PC-9 (cell line): ENCODE measurements at regions not wholly inside any gene's neighbourhood (a gene's known extent, or its start where the extent isn't known, plus 50 kb on each side); places are given as distances from the start of the nearest gene placed in this dataset.

Experiments
- BruUV-seq: library from RNA; stranded (reverse); fragments of 400-500 nt; replicated peaks from 2 replicates; lab custom pipeline; 2021; lab: Mats Ljungman, UMichigan
- CTCF ChIA-PET: fragments of 300-600 bp; sonication (Branson Sonifier 250); formaldehyde crosslinking; loops from one replicate; lab custom pipeline; 2022; ENCODE audit warnings: antibody characterized with exemption; lab: Charles Lee
- POLR2A ChIA-PET: fragments of 300-600 bp; sonication (Branson Sonifier 250); formaldehyde crosslinking; loops from one replicate; lab custom pipeline; 2022; ENCODE audit warnings: antibody characterized with exemption; ENCODE audit not compliant: unreplicated experiment; lab: Charles Lee
- DNase-seq, 2 experiments: peaks; one replicate each; pipeline versions ENCODE4 v3.0.0 to v3.0.0-alpha.2; 2015 to 2022; ENCODE audit warnings: mixed read lengths in 1 of 2
- H2AFZ ChIP-seq: fragments of 200-600 bp; sonication (generic); 2 replicates; pipeline ENCODE4 v1.8.1; 2017; ENCODE audit warnings: antibody characterized with exemption
- H3F3A ChIP-seq: fragments of 200-600 bp; sonication (generic); 2 replicates; pipeline ENCODE4 v1.8.1; 2017; ENCODE audit warnings: antibody characterized with exemption, mild to moderate bottlenecking, low read depth; ENCODE audit not compliant: insufficient read depth
- H3K27ac ChIP-seq: fragments of 200-600 bp; sonication (generic); 2 replicates; pipeline ENCODE4 v1.6.1; 2016; ENCODE audit warnings: mixed run types
- H3K27me3 ChIP-seq: fragments of 200-600 bp; sonication (generic); 2 replicates; pipeline ENCODE4 v1.6.1; 2016; ENCODE audit warnings: low read depth, mixed run types; ENCODE audit not compliant: insufficient read depth
- H3K36me3 ChIP-seq: fragments of 200-600 bp; sonication (generic); 2 replicates; pipeline ENCODE4 v1.6.1; 2016; ENCODE audit warnings: low read depth, mixed run types
- H3K4me1 ChIP-seq: fragments of 200-600 bp; sonication (generic); replicated peaks from 2 replicates; pipeline ENCODE4 v1.6.1; 2016; ENCODE audit warnings: mixed run types; ENCODE audit not compliant: insufficient read depth
- H3K4me2 ChIP-seq: fragments of 200-600 bp; sonication (generic); 2 replicates; pipeline ENCODE4 v1.6.1; 2017; ENCODE audit warnings: mixed run types
- H3K4me3 ChIP-seq: fragments of 200-600 bp; sonication (generic); 2 replicates; pipeline ENCODE4 v1.6.1; 2016; ENCODE audit warnings: mixed run types
- H3K79me2 ChIP-seq: fragments of 200-600 bp; sonication (generic); 2 replicates; pipeline ENCODE4 v1.6.1; 2017; ENCODE audit warnings: low read depth, mixed run types
- H3K9me2 ChIP-seq: fragments of 200-600 bp; sonication (generic); 2 replicates; pipeline ENCODE4 v1.8.1; 2017; ENCODE audit warnings: mild to moderate bottlenecking; ENCODE audit not compliant: insufficient read depth
- H3K9me3 ChIP-seq: fragments of 200-600 bp; sonication (generic); 2 replicates; pipeline ENCODE4 v1.8.1; 2016; ENCODE audit warnings: low read depth; ENCODE audit not compliant: insufficient read depth
- H4K20me1 ChIP-seq: fragments of 200-600 bp; sonication (generic); 2 replicates; pipeline ENCODE4 v1.8.1; 2017; ENCODE audit not compliant: insufficient read depth
- CTCF ChIP-seq: fragments of 200-600 bp; sonication (generic); conservative IDR thresholded peaks from 2 replicates; pipeline ENCODE4 v1.6.1; 2017; ENCODE audit warnings: mixed run types, antibody characterized with exemption, mild to moderate bottlenecking, moderate library complexity
- EZH2 ChIP-seq: fragments of 200-600 bp; sonication (generic); IDR thresholded peaks from 2 replicates; pipeline ENCODE4 v1.8.0; 2017; ENCODE audit warnings: antibody characterized with exemption, low read depth
- intact Hi-C: fragments of 100-400 bp; cut with micrococcal nuclease; formaldehyde crosslinking; loops from one replicate; pipeline ENCODE4 v1.10.0; 2022; ENCODE audit not compliant: unreplicated experiment

DNA sequence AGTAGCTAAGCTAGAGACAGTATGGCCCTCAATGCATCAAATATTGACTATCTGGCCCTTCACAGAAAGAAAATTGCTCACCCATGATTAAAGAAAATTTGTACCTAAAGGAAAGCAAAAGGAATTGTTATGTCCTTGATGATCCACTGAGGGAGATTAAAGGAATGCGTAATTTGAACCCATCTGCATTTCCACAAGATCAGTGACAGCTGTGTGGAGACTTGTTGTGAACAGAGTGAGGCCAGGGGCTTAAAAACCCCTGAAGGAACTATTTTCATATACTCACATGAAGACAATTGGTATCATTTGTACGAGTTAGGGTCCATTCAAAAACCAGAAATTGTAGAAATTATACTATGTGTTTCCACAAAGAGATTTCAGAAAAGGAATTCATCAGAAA is 1908.1 kb upstream of the SEL1L start:
- CTCF ChIA-PET, result no interaction called here
- POLR2A ChIA-PET, result no interaction called here
- Histone ChIP-seq H3K36me3 (no peaks in the 10 kb centered on the region), H3K79me2 (no peaks in the 10 kb centered on the region), H3K27ac (no peak overlapping the region), H3K4me2 (no peak overlapping the region), H3K9me2 (no peaks in the 10 kb centered on the region), H3K4me3 (no peak overlapping the region), H2AFZ (no peak overlapping the region), H4K20me1 (no peaks in the 10 kb centered on the region), H3K9me3 (no peaks in the 10 kb centered on the region), H3K27me3 (no peaks in the 10 kb centered on the region), H3K4me1 (no peaks in the 10 kb centered on the region), H3F3A (no peaks in the 10 kb centered on the region)
- no TSS peak for BruUV-seq
- TF ChIP-seq CTCF (no peak), EZH2 (no peak)
- intact Hi-C loops, result no loop called here
- DNase-seq, result no peak

DNA sequence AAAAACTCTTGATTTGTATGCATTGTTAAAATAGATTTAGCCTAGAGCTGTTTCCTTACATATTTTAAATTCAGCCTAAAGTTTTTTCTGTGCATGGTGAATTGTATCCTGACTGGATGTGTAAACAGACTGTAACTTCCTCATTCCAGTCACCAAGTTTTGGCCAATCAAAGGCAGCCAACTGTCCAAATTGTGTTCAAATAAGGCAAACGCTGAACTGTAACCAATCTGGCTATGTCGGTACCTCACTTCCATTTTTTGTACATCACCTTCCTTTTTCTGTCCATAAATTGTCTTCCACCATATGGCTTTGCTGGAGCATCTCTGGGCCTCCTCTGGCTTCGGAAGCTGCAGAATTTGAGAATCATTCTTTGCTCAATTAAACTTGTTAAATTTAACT is 1921.9 kb upstream of the SEL1L start:
- POLR2A ChIA-PET, result no interaction called here
- no peak for DNase-seq
- no peaks in the 10 kb centered on the region for H3K79me2 ChIP-seq
- H3K27ac ChIP-seq, result no peak overlapping the region
- H3F3A ChIP-seq, result no peaks in the 10 kb centered on the region
- intact Hi-C loops, result no loop called here
- no peaks in the 10 kb centered on the region for H4K20me1 ChIP-seq
- no peak overlapping the region for H3K4me2 ChIP-seq
- H3K4me3 ChIP-seq, result no peak overlapping the region
- H3K27me3 ChIP-seq, result no peaks in the 10 kb centered on the region
- no peaks in the 10 kb centered on the region for H3K4me1 ChIP-seq
- no peaks in the 10 kb centered on the region for H3K9me2 ChIP-seq
- no peaks in the 10 kb centered on the region for H3K36me3 ChIP-seq
- no peaks in the 10 kb centered on the region for H3K9me3 ChIP-seq
- BruUV-seq, result no TSS peak
- no peak for TF ChIP-seq CTCF
- no peak for TF ChIP-seq EZH2
- H2AFZ ChIP-seq, result no peak overlapping the region
- CTCF ChIA-PET, result no interaction called here

- H3K79me2 ChIP-seq, result no peaks in the 10 kb centered on the region
- H3K4me3 ChIP-seq, result no peak overlapping the region
- no peak overlapping the region for H3K27ac ChIP-seq
- H3K4me2 ChIP-seq, result no peak overlapping the region
- H3F3A ChIP-seq, result no peaks in the 10 kb centered on the region
- H3K4me1 ChIP-seq, result no peaks in the 10 kb centered on the region
- H2AFZ ChIP-seq, result no peak overlapping the region
- H3K36me3 ChIP-seq, result no peaks in the 10 kb centered on the region
- ChIA-PET CTCF (no interaction called here), POLR2A (no interaction called here)
- no peaks in the 10 kb centered on the region for H3K27me3 ChIP-seq
- TF ChIP-seq EZH2, result no peak
- no peak for TF ChIP-seq CTCF
- no peaks in the 10 kb centered on the region for H3K9me2 ChIP-seq
- no peaks in the 10 kb centered on the region for H4K20me1 ChIP-seq
- no TSS peak for BruUV-seq
- no peak for DNase-seq
- no peaks in the 10 kb centered on the region for H3K9me3 ChIP-seq
- intact Hi-C loops, result no loop called here
Observed at GRCh38 chr14:83461521-83461920, 1927.9 kb upstream of the SEL1L start.
